PC-3 (cell line): ENCODE measurements at regions not wholly inside any gene's neighbourhood (a gene's known extent, or its start where the extent isn't known, plus 50 kb on each side); places are given as distances from the start of the nearest gene placed in this dataset.

ENCODE experiments used
- EZH2 ChIP-seq: fragments of 300-600 bp; sonication (generic); IDR thresholded peaks from one replicate; pipeline ENCODE4 v1.6.1; 2017; ENCODE audit warnings: antibody characterized with exemption, mild to moderate bottlenecking, low read length; ENCODE audit not compliant: unreplicated experiment
- EZH2phosphoT487 ChIP-seq: fragments of 300-600 bp; sonication (generic); IDR thresholded peaks from 2 replicates; pipeline ENCODE4 v1.6.1; 2018; ENCODE audit warnings: mild to moderate bottlenecking, antibody characterized with exemption, low read length, borderline replicate concordance
- TF ChIP-seq, protein P1 (sequence below): fragments of 300-600 bp; sonication (generic); conservative IDR thresholded peaks from 2 replicates; pipeline ENCODE4 v1.5.1; 2017; ENCODE audit warnings: antibody characterized with exemption, low read depth, mild to moderate bottlenecking, low read length

DNA sequence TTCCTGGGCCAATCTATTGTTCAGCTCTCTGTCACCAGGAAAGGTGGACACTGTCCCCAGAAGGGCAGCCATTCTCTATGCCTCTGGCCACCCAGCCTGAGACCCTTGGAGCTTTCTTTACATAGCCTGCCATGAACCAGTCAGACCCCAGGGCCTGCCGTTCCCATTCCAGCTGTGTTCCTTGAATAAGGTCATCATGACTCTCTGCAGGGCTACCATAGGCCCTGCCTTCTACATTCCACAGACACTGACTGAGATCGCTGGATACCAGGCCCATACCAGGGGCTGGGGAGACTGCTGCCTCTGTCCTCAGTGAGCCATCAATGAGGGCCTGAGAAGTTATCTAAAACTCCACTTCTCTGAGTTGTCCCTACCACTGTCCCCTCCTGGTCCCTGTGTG lies 75.5 kb downstream of the SYNE3 start:
- TF ChIP-seq, protein P1, sequence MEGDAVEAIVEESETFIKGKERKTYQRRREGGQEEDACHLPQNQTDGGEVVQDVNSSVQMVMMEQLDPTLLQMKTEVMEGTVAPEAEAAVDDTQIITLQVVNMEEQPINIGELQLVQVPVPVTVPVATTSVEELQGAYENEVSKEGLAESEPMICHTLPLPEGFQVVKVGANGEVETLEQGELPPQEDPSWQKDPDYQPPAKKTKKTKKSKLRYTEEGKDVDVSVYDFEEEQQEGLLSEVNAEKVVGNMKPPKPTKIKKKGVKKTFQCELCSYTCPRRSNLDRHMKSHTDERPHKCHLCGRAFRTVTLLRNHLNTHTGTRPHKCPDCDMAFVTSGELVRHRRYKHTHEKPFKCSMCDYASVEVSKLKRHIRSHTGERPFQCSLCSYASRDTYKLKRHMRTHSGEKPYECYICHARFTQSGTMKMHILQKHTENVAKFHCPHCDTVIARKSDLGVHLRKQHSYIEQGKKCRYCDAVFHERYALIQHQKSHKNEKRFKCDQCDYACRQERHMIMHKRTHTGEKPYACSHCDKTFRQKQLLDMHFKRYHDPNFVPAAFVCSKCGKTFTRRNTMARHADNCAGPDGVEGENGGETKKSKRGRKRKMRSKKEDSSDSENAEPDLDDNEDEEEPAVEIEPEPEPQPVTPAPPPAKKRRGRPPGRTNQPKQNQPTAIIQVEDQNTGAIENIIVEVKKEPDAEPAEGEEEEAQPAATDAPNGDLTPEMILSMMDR, result no peak
- TF ChIP-seq EZH2 (no peak), EZH2phosphoT487 (no peak)
